ENCODE measurements at regions not wholly inside any gene's neighbourhood (a gene's known extent, or its start where the extent isn't known, plus 50 kb on each side); places are given as distances from the start of the nearest gene placed in this dataset.

GRCh38 chr5:40273936-40274335 is 405.8 kb upstream of the PTGER4 start:
- H3K36me3 ChIP-seq (ENCODE audit: control insufficient read depth in 4 of 4, insufficient read depth in 4 of 4, low read length in 4 of 4) = no peaks in the 10 kb centered on the region
- no peak overlapping the region for H3K4me3 ChIP-seq
- no peak for TF ChIP-seq CTCF (IDR thresholded peaks at IDR 0.05; ENCODE audit: control extremely low read depth, extremely low read depth)
- H3K4me1 ChIP-seq (ENCODE audit: control insufficient read depth in 5 of 5, insufficient read depth in 5 of 5, low read length in 5 of 5) = peaks cover 0 to 15% (median 0%) of the 10 kb centered on the region in 5 donors
- H3K9me3 ChIP-seq (ENCODE audit: control insufficient read depth in 4 of 4, insufficient read depth in 3 of 4, low read length in 3 of 4) = no peaks in the 10 kb centered on the region
- H3K27me3 ChIP-seq (ENCODE audit: control insufficient read depth in 3 of 3, insufficient read depth in 3 of 3, low read length in 2 of 3) = no peaks in the 10 kb centered on the region
- no peak for ATAC-seq (ENCODE audit: insufficient read depth, low FRiP score)
- no peak overlapping the region for H3K27ac ChIP-seq (ENCODE audit: low read depth in 1 of 2, low read length in 1 of 2)
- no peak overlapping the region for H3K9ac ChIP-seq (ENCODE audit: insufficient read depth in 1 of 2, low read length in 2 of 2)
- WGBS, 2 donors = 83 to 90% methylated on average over 1 of the region's 1 CpG
- no peak for DNase-seq

- 89 to 91% methylated on average over 2 of the region's 2 CpGs for WGBS, 2 donors
- no peak for ATAC-seq (ENCODE audit: insufficient read depth, low FRiP score)
Measured at GRCh38 chr5:40271476-40271875, 408.2 kb upstream of the PTGER4 start.

GRCh38 chr5:40270274-40270845 is 409.4 kb upstream of the PTGER4 start:
- Histone ChIP-seq H3K9ac (ENCODE audit: insufficient read depth in 1 of 2, low read length in 2 of 2) (no peak overlapping the region), H3K4me1 (ENCODE audit: control insufficient read depth in 5 of 5, insufficient read depth in 5 of 5, low read length in 5 of 5) (peaks cover 0 to 23% (median 0%) of the 10 kb centered on the region in 5 donors), H3K4me3 (no peak overlapping the region), H3K9me3 (ENCODE audit: control insufficient read depth in 4 of 4, insufficient read depth in 3 of 4, low read length in 3 of 4) (no peaks in the 10 kb centered on the region), H3K36me3 (ENCODE audit: control insufficient read depth in 4 of 4, insufficient read depth in 4 of 4, low read length in 4 of 4) (no peaks in the 10 kb centered on the region), H3K27me3 (ENCODE audit: control insufficient read depth in 3 of 3, insufficient read depth in 3 of 3, low read length in 2 of 3) (no peaks in the 10 kb centered on the region), H3K27ac (ENCODE audit: low read depth in 1 of 2, low read length in 1 of 2) (no peak overlapping the region)
- ATAC-seq (ENCODE audit: insufficient read depth, low FRiP score) (no peak), DNase-seq (peak in 1 of 3 donors; percentile 49)
- TF ChIP-seq CTCF (IDR thresholded peaks at IDR 0.05; ENCODE audit: control extremely low read depth, extremely low read depth) = no peak
- 86 to 98% methylated on average over 2 of the region's 2 CpGs for WGBS, 2 donors

More at GRCh38 chr5:40271476-40271875, 408.2 kb upstream of the PTGER4 start:
- Histone ChIP-seq H3K9me3 (ENCODE audit: control insufficient read depth in 4 of 4, insufficient read depth in 3 of 4, low read length in 3 of 4) (no peaks in the 10 kb centered on the region), H3K4me3 (no peak overlapping the region), H3K36me3 (ENCODE audit: control insufficient read depth in 4 of 4, insufficient read depth in 4 of 4, low read length in 4 of 4) (no peaks in the 10 kb centered on the region), H3K9ac (ENCODE audit: insufficient read depth in 1 of 2, low read length in 2 of 2) (no peak overlapping the region), H3K4me1 (ENCODE audit: control insufficient read depth in 5 of 5, insufficient read depth in 5 of 5, low read length in 5 of 5) (peaks cover 0 to 23% (median 0%) of the 10 kb centered on the region in 5 donors), H3K27me3 (ENCODE audit: control insufficient read depth in 3 of 3, insufficient read depth in 3 of 3, low read length in 2 of 3) (no peaks in the 10 kb centered on the region), H3K27ac (ENCODE audit: low read depth in 1 of 2, low read length in 1 of 2) (no peak overlapping the region)
- TF ChIP-seq CTCF (IDR thresholded peaks at IDR 0.05; ENCODE audit: control extremely low read depth, extremely low read depth) = no peak
- DNase-seq = no peak

- 79 to 86% methylated on average over 1 of the region's 1 CpG for WGBS, 2 donors
- TF ChIP-seq CTCF (IDR thresholded peaks at IDR 0.05; ENCODE audit: control extremely low read depth, extremely low read depth) = no peak
- Histone ChIP-seq H3K27me3 (ENCODE audit: control insufficient read depth in 3 of 3, insufficient read depth in 3 of 3, low read length in 2 of 3) (no peaks in the 10 kb centered on the region), H3K9me3 (ENCODE audit: control insufficient read depth in 4 of 4, insufficient read depth in 3 of 4, low read length in 3 of 4) (no peaks in the 10 kb centered on the region), H3K4me1 (ENCODE audit: control insufficient read depth in 5 of 5, insufficient read depth in 5 of 5, low read length in 5 of 5) (peaks cover 0 to 23% (median 0%) of the 10 kb centered on the region in 5 donors), H3K27ac (ENCODE audit: low read depth in 1 of 2, low read length in 1 of 2) (no peak overlapping the region), H3K4me3 (no peak overlapping the region), H3K36me3 (ENCODE audit: control insufficient read depth in 4 of 4, insufficient read depth in 4 of 4, low read length in 4 of 4) (no peaks in the 10 kb centered on the region), H3K9ac (ENCODE audit: insufficient read depth in 1 of 2, low read length in 2 of 2) (no peak overlapping the region)
- DNase-seq (peak in 2 of 3 donors; percentile 26 to 35), ATAC-seq (ENCODE audit: insufficient read depth, low FRiP score) (no peak)
Measured at GRCh38 chr5:40268088-40268487, 411.6 kb upstream of the PTGER4 start.
